GM12891 (cell line): ENCODE measurements at regions not wholly inside any gene's neighbourhood (a gene's known extent, or its start where the extent isn't known, plus 50 kb on each side); places are given as distances from the start of the nearest gene placed in this dataset.

Experiments
- POLR2A ChIP-seq: IDR thresholded peaks from 2 replicates; pipeline ENCODE4 v1.6.1; 2011; ENCODE audit warnings: low read depth, low read length, control low read depth
- POLR2AphosphoS5 ChIP-seq: IDR thresholded peaks from 2 replicates; pipeline ENCODE4 v1.6.1; 2011; ENCODE audit warnings: low read depth, low read length, control low read depth
- POU2F2 ChIP-seq: IDR thresholded peaks from 2 replicates; pipeline ENCODE4 v1.6.1; 2011; ENCODE audit warnings: low read depth, mild to moderate bottlenecking, control low read depth, low read length, moderate library complexity

GRCh38 chr9:12191630-12192029 is 501.6 kb upstream of the TYRP1 start:
- TF ChIP-seq POLR2A (no peak), POLR2AphosphoS5 (no peak), POU2F2 (no peak)
